IPS-20b (cell line): ENCODE measurements at regions not wholly inside any gene's neighbourhood (a gene's known extent, or its start where the extent isn't known, plus 50 kb on each side); places are given as distances from the start of the nearest gene placed in this dataset.
A peak's percentile ranks its signal among the peaks of the same experiment; 100 is the strongest.
"Not testable (repeated sequence)": the region's sequence is repeated elsewhere in the genome, so short reads cannot be mapped to it uniquely, and the experiment has no call there.

Experiments used
- H3K27ac ChIP-seq: one replicate; pipeline ENCODE4 v1.5.1; 2013; ENCODE audit warnings: low read length
- H3K27me3 ChIP-seq: 2 replicates; pipeline ENCODE4 v1.6.1; 2013; ENCODE audit warnings: mild to moderate bottlenecking, low read length, inconsistent platforms; ENCODE audit not compliant: insufficient read depth
- H3K36me3 ChIP-seq: 2 replicates; pipeline ENCODE4 v1.6.1; 2013; ENCODE audit warnings: low read depth, mild to moderate bottlenecking, inconsistent platforms, low read length, moderate library complexity; ENCODE audit not compliant: insufficient read depth
- H3K4me1 ChIP-seq: 2 replicates; pipeline ENCODE4 v1.6.1; 2013; ENCODE audit warnings: mild to moderate bottlenecking, control low read depth, inconsistent platforms, low read length, moderate library complexity; ENCODE audit not compliant: insufficient read depth
- H3K4me3 ChIP-seq: 2 replicates; pipeline ENCODE4 v1.5.1; 2013; ENCODE audit warnings: mild to moderate bottlenecking, low read length, inconsistent platforms
- H3K9ac ChIP-seq: 2 replicates; pipeline ENCODE4 v1.6.1; 2013; ENCODE audit warnings: low read depth, mild to moderate bottlenecking, inconsistent platforms, low read length, moderate library complexity
- H3K9me3 ChIP-seq: 2 replicates; pipeline ENCODE4 v1.6.1; 2013; ENCODE audit warnings: mild to moderate bottlenecking, low read depth, low read length, inconsistent platforms; ENCODE audit not compliant: insufficient read depth

DNA sequence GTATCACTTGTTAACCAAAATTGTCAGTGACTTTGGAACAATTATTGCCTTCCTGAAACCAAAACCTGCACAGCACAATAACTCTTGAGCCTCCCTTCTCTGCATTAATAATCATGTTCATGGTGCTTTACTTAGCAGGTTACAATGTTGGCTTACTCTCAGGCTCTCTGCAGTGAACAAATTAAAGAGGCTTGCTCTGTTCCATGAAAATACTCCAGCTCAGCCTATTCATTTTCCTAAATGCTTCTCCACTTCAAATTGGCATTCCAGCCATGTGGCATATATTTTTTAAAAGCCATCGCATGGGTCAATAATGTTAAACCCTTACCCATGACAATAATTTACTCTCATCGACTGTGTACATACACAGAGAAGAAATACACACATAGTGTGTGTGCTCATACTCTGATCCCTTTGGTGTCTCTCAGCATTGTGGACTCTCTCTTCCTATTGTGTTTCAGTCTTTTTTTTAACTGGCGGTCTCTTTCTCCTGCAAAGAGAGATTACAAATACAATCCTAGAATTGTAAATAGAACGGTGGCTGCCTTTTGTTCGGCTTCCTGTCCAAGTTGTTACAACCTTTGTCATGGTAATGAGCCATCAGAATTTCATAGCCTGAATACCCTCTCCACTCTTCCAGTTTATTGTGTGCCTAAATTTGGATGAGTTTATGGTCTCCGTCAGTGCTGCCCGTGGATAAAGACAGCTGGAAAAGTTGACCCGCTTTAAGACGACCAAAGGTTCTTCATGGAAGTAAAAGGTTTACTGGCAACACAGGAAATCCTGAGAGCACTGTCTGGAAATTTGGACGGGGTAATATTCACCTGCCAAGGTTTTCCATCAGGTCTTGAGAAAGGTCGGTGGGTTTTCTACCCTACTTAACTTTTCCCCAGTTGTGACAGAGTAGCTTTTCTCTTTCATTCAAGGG lies 263.6 kb downstream of the CD83 start:
- Histone ChIP-seq H3K36me3 (no peaks in the 10 kb centered on the region), H3K4me3 (peak overlapping the region; percentile 55), H3K4me1 (peaks cover 60% of the 10 kb centered on the region), H3K9ac (peak overlapping the region; percentile 67), H3K27ac (peak overlapping the region; percentile 64), H3K9me3 (peaks cover 18% of the 10 kb centered on the region), H3K27me3 (no peaks in the 10 kb centered on the region; the same call in 1 of the 2 replicates)

DNA sequence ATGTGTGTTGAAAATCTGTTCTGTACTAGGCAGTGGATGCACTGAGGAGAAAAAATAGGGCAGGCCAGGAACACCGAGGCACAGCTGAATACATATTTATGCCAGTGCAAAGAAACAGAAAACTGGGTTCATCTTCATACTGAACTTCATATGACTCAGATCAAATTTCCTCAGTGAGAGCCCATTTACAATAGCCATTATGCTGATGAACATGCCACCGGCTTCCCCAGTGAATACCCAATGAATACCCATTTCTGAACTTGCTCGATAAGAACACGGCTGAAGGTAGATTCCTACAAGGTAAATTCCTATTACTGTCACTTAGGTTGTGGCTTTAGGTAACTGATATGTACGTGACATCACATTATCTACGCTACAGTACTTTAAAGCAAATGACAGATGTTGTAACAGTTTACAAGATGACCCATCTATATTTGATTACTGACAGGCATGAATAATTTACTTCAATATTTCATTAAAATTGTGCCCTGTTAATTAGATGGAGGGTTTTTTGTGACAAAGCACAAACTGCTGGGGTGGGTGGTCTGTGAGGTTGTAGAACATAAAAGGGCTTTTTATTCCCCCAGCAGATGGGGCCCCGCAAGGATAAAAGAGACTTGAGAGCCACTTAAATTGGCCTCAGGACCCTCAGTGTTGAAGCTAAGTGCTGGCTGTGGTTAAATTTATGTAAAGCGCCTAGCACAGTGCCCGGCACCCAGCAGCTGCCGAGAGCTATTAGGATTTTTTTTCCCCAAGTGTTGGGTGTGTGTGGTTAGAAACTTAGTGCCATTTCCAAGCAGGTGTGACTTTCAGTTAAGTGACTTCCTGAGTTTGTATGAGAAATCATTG lies 264.5 kb downstream of the CD83 start:
- no peaks in the 10 kb centered on the region for H3K36me3 ChIP-seq
- H3K4me1 ChIP-seq = peaks cover 60% of the 10 kb centered on the region
- no peaks in the 10 kb centered on the region; the same call in 1 of the 2 replicates for H3K27me3 ChIP-seq
- H3K27ac ChIP-seq = peak overlapping the region; percentile 64
- peak overlapping the region; percentile 55 for H3K4me3 ChIP-seq
- H3K9ac ChIP-seq = peak overlapping the region; percentile 67; the same call in 1 of the 2 replicates
- peaks cover 13% of the 10 kb centered on the region for H3K9me3 ChIP-seq

DNA sequence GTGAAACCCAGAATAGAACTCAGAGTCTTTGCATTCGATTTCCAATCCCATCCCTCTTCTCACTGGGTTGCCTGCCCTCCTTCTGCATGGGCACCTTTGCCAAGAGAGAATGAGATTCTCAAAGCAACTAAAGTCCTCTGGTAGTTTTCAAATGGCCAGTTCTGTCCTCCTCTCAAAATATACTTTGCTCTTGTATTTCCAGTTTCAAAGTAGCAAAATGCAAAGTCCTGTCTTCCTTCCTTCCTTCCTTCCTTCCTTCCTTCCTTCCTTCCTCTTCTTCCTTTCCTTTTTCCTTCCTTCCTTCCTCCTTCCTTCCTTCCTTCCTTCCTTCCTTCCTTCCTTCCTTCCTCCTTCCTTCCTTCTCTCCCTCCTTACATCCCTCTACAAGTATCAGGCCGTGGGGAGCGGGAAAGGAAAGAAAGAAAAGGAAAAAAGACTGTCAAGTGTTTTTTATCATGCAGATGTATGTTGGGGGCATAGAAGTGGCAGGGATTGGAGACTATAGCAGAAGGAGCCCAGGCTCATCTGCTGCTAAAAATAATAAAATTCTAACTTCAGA lies 265.2 kb downstream of the CD83 start:
- Histone ChIP-seq H3K9ac (peak overlapping the region; percentile 67; the same call in 1 of the 2 replicates), H3K4me1 (peaks cover 60% of the 10 kb centered on the region), H3K27ac (peak overlapping the region; percentile 64)

GRCh38 chr6:14383393-14384174 lies 266.0 kb downstream of the CD83 start:
- Histone ChIP-seq H3K27me3 (no peaks in the 10 kb centered on the region; the same call in 1 of the 2 replicates), H3K9me3 (no peaks in the 10 kb centered on the region), H3K4me3 (no peak overlapping the region), H3K27ac (peak overlapping the region; percentile 64), H3K9ac (peak overlapping the region; percentile 49; the same call in 1 of the 2 replicates), H3K4me1 (peaks cover 56% of the 10 kb centered on the region), H3K36me3 (no peaks in the 10 kb centered on the region)

More for the DNA sequence above, 265.2 kb downstream of the CD83 start:
- Histone ChIP-seq H3K36me3 (no peaks in the 10 kb centered on the region), H3K27me3 (no peaks in the 10 kb centered on the region; the same call in 1 of the 2 replicates), H3K4me3 (no peak overlapping the region; the same call in 1 of the 2 replicates), H3K9me3 (peaks cover 7% of the 10 kb centered on the region)

- Histone ChIP-seq H3K9ac (no peak overlapping the region; the same call in 1 of the 2 replicates), H3K27ac (no peak overlapping the region), H3K9me3 (no peaks in the 10 kb centered on the region), H3K4me3 (no peak overlapping the region), H3K4me1 (peaks cover 54% of the 10 kb centered on the region), H3K27me3 (no peaks in the 10 kb centered on the region; the same call in 1 of the 2 replicates), H3K36me3 (no peaks in the 10 kb centered on the region)
Observed at GRCh38 chr6:14384175-14384949, 266.8 kb downstream of the CD83 start.

- H3K9me3 ChIP-seq = no peaks in the 10 kb centered on the region
- H3K4me3 ChIP-seq = no peak overlapping the region
- H3K9ac ChIP-seq = no peak overlapping the region
- H3K4me1 ChIP-seq = peaks cover 39% of the 10 kb centered on the region
- H3K27me3 ChIP-seq = no peaks in the 10 kb centered on the region; the same call in 1 of the 2 replicates
- H3K36me3 ChIP-seq = no peaks in the 10 kb centered on the region
- no peak overlapping the region for H3K27ac ChIP-seq
Observed at GRCh38 chr6:14386263-14386662, 268.7 kb downstream of the CD83 start.

DNA sequence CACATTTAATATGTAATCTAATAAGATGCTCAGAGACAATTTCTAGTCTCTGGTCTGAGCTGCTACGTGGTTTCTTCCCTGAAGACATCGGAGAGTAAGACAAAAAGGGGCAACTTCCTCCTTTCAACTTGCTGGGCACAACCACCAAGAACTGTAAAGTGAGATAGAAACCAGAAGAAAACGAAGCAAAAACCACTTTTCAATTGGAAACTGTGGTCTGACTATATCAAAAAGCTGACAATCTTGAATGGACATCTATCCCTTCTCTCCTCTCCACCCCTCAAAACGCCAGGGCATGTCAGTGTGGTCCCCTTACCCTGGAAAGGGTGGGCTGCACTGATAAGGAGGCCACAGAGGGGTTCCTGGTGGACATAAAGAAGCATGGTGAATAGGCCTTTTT lies 269.1 kb downstream of the CD83 start:
- Histone ChIP-seq H3K4me3 (no peak overlapping the region), H3K36me3 (no peaks in the 10 kb centered on the region), H3K27ac (no peak overlapping the region), H3K9me3 (no peaks in the 10 kb centered on the region), H3K27me3 (no peaks in the 10 kb centered on the region; the same call in 1 of the 2 replicates), H3K4me1 (peaks cover 35% of the 10 kb centered on the region), H3K9ac (no peak overlapping the region)

DNA sequence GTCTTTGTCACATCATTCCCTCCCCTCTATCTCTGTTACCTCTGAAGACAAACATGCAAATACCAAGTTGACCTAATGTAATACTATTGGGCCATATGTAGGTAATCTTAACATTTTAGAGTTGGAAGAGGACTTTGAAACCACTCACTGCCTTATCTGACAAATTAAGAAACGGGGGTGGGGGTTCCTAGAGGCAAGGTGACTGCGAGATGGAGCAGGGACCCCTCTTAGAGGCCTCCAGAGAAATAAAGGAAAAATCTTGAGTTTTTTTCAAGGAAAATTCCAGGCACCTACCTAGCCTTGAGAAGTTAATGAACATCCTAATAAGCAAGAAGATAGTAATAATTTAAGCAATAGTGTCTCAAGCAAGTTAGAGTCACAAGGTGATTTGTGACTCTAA lies 270.8 kb downstream of the CD83 start:
- H3K9me3 ChIP-seq = no peaks in the 10 kb centered on the region
- H3K36me3 ChIP-seq = no peaks in the 10 kb centered on the region
- no peak overlapping the region for H3K9ac ChIP-seq
- peaks cover 18% of the 10 kb centered on the region for H3K4me1 ChIP-seq
- no peaks in the 10 kb centered on the region for H3K27me3 ChIP-seq
- H3K27ac ChIP-seq = no peak overlapping the region
- no peak overlapping the region for H3K4me3 ChIP-seq

GRCh38 chr6:14389776-14390175 lies 272.2 kb downstream of the CD83 start:
- not testable (repeated sequence) for H3K36me3 ChIP-seq, H3K4me1 ChIP-seq, H3K4me3 ChIP-seq, H3K9ac ChIP-seq, H3K9me3 ChIP-seq, H3K27me3 ChIP-seq, H3K27ac ChIP-seq

DNA sequence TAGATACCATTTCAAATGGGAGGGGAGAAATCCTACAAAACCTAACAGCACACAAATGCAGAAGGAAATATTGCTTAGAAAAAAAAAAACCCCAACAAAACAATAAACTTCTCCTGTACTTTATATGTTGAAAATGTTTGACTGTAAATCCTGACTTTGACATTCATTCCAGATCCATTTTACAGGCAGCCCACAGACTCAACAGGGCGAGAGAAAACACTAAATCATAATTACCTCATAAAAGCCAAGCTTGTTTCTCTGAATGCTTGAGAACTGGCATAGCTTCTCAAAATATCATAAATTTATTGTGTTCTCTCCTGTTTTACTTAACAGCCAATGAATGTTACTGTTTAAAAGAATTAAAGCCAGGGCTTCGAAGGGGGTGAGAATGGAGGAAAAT lies 273.2 kb downstream of the CD83 start:
- no peak overlapping the region for H3K9ac ChIP-seq
- H3K27ac ChIP-seq = no peak overlapping the region
- H3K9me3 ChIP-seq = no peaks in the 10 kb centered on the region
- no peak overlapping the region for H3K4me3 ChIP-seq
- peaks cover 5% of the 10 kb centered on the region; the same call in 1 of the 2 replicates for H3K4me1 ChIP-seq
- H3K36me3 ChIP-seq = no peaks in the 10 kb centered on the region
- H3K27me3 ChIP-seq = no peaks in the 10 kb centered on the region
